Spinal cord (tissue), 9 donors: ENCODE measurements at regions not wholly inside any gene's neighbourhood (a gene's known extent, or its start where the extent isn't known, plus 50 kb on each side); places are given as distances from the start of the nearest gene placed in this dataset.

Source experiments
- DNase-seq, 6 donors: peaks; one replicate each; pipeline versions ENCODE4 v3.0.0 to v3.0.0-alpha.2; 2013 to 2015; ENCODE audit warnings: low spot score in 6 of 6, low read depth in 4 of 6
- H3K27ac ChIP-seq: one replicate; pipeline ENCODE4 v1.5.1; 2013; ENCODE audit warnings: low read depth, low read length, control low read depth
- H3K27me3 ChIP-seq: one replicate; pipeline ENCODE4 v1.6.1; 2013; ENCODE audit warnings: low read length; ENCODE audit not compliant: control insufficient read depth, insufficient read depth
- H3K36me3 ChIP-seq: one replicate; pipeline ENCODE4 v1.6.1; 2013; ENCODE audit warnings: low read length; ENCODE audit not compliant: control insufficient read depth, insufficient read depth
- H3K4me1 ChIP-seq: one replicate; pipeline ENCODE4 v1.6.1; 2013; ENCODE audit warnings: low read length; ENCODE audit not compliant: control insufficient read depth, insufficient read depth
- H3K4me3 ChIP-seq: one replicate; pipeline ENCODE4 v1.5.1; 2013; ENCODE audit warnings: low read depth, low read length, control low read depth
- H3K9me3 ChIP-seq: one replicate; pipeline ENCODE4 v1.6.1; 2013; ENCODE audit warnings: low read length; ENCODE audit not compliant: control insufficient read depth, insufficient read depth
- WGBS: methylation state at CpG from one replicate; pipeline ENCODE4 v1.1.5; 2013; ENCODE audit warnings: missing lambda C conversion rate; ENCODE audit not compliant: insufficient coverage; 5-methylcytosine and 5-hydroxymethylcytosine counted together
- donor health status: healthy.

DNA sequence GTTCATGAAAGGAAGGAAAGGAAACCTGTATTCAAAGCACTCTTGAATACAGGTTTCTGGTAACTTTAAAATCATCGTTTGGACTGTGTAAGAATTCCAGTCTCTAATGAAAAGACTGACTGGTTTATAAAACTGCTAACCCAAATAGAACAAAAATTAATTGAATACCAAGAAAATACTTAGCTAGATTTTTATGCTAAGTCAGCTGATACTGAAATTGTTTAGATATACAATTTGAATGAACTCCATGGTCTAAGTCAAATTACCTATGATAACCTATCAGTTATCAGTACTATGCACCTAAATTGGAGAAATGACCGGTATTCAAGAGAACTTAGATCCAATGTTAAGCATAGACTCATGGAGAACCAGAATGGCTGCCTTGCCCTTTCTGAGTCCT is 338.3 kb downstream of the RNF144B start:
- DNase-seq: no peak

DNA sequence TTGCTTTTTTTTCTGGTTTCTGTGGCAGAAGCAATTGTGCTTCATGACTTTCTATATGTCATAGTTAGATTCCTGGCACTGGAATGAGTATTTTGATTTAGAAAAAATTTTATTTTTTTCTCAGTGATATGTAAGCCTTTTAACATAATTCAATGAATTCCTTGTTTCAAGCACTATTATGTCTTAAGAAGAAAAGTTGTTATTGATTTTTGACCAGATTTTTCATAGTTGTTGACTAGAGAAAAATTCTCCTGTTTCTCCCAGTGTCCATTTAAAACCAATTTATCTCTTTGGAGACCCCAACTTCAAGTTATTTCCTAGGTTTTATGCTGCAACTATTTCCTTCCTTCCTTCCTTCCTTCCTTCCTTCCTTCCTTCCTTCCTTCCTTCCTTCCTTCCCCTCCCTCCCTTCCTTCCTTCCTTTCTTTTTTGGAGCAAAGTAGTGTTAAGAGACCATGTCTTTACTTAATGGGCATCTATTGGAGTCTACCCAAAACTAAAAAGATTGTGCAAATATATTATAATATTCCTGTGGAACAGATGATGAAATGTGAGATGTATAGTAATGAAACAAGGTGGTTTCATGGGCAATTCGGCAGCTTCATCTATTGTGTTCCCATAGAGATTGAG is 346.9 kb downstream of the RNF144B start:
- Histone ChIP-seq H3K36me3 (no peaks in the 10 kb centered on the region), H3K27ac (no peak overlapping the region), H3K4me3 (no peak overlapping the region), H3K4me1 (no peaks in the 10 kb centered on the region), H3K9me3 (no peaks in the 10 kb centered on the region), H3K27me3 (no peaks in the 10 kb centered on the region)
- no peak for DNase-seq
- no CpG with 5 or more reads among the region's 1 CpG for WGBS

More for the DNA sequence above, 338.3 kb downstream of the RNF144B start:
- no CpG with 5 or more reads among the region's 2 CpGs for WGBS
- Histone ChIP-seq H3K36me3 (no peaks in the 10 kb centered on the region), H3K9me3 (peaks cover 2% of the 10 kb centered on the region), H3K27me3 (no peaks in the 10 kb centered on the region), H3K4me1 (no peaks in the 10 kb centered on the region), H3K27ac (no peak overlapping the region), H3K4me3 (no peak overlapping the region)

DNA sequence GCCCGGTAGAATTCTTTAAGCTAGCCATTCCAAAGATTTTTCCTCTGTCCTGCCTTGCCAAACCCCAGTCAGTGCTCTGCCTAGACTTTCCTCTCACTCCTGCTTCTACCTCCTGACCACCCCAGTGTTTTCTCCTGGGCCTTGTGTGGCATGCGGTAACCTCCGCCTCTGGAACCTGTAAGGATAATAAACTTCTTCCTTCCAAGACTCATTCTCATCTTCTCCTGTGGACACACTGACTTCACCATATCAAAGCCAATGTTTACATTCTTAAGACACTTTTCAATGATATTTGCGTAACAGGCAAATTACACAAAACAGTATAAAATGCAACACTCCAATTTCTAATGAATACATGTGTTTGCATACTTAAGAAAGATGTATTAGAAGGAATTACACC is 354.6 kb downstream of the RNF144B start:
- no peaks in the 10 kb centered on the region for H3K27me3 ChIP-seq
- no peaks in the 10 kb centered on the region for H3K4me1 ChIP-seq
- H3K4me3 ChIP-seq: no peak overlapping the region
- no peaks in the 10 kb centered on the region for H3K36me3 ChIP-seq
- H3K9me3 ChIP-seq: no peaks in the 10 kb centered on the region
- DNase-seq: no peak
- WGBS: 94% methylated on average over 3 of the region's 4 CpGs
- H3K27ac ChIP-seq: no peak overlapping the region

DNA sequence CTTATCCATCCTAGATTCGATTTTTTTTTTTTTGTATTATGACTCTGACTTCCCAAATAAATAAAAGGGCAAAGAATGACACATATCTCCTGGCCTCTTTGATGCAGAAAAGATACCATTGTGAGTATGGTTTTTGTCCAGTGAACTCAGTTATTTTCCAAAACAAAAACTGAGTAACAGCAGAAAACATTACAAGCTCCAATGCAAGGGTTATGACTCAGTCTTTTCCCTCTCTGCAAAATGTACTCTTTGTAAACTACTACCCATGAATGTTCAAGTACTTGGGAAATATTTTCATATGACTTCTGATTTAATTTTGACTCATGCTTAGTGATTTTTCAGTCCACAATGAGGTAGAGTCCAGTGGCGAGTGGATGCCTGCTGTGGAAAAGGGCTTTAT is 355.3 kb downstream of the RNF144B start:
- no peaks in the 10 kb centered on the region for H3K27me3 ChIP-seq
- H3K27ac ChIP-seq: no peak overlapping the region
- no peak overlapping the region for H3K4me3 ChIP-seq
- no peaks in the 10 kb centered on the region for H3K36me3 ChIP-seq
- H3K9me3 ChIP-seq: no peaks in the 10 kb centered on the region
- no CpG with 5 or more reads among the region's 2 CpGs for WGBS
- DNase-seq: no peak
- no peaks in the 10 kb centered on the region for H3K4me1 ChIP-seq

DNA sequence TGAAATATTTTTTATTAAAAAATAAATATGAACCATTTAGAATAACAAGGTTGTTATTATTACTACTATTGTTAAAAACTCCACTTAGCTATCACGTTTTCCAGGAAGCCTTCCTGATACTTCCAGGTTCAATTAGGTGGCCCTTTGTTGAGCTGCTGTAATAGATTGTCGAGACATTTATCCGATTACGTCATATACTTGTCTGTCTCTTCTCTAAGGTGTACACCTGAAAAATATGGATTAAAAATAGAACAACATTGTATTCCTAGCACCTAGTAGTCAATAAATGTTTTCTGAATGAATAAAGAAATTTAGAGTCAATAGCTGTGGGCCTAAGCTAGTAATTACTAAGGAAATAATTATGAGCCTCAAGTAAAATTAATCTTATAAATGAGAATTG is 359.6 kb downstream of the RNF144B start:
- WGBS: no CpG with 5 or more reads among the region's 4 CpGs
- Histone ChIP-seq H3K27ac (no peak overlapping the region), H3K4me1 (peaks cover 4% of the 10 kb centered on the region), H3K4me3 (no peak overlapping the region), H3K9me3 (no peaks in the 10 kb centered on the region), H3K27me3 (no peaks in the 10 kb centered on the region), H3K36me3 (no peaks in the 10 kb centered on the region)
- no peak for DNase-seq

DNA sequence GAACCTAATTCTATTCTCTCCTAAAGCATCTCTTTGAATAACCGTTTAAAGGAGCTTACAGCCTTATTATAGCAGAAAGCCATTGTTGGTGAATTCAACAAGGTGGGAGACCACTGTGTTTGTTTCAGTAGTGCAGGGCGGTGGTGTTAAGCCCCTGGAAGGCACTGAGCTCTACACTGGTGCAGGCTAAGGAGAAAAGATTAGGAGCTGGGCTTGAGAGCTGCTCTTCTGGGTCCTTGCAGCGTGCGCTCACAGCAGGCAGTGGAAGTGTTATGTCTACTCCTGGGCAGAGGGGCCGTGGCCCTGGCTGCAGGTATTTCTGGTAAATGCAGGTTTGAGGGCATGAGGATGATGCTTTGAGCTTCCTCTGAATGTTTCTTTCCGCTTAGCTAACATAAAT is 361.2 kb downstream of the RNF144B start:
- Histone ChIP-seq H3K9me3 (no peaks in the 10 kb centered on the region), H3K4me3 (no peak overlapping the region), H3K27me3 (no peaks in the 10 kb centered on the region), H3K36me3 (no peaks in the 10 kb centered on the region), H3K4me1 (peaks cover 4% of the 10 kb centered on the region), H3K27ac (no peak overlapping the region)
- WGBS: 89% methylated on average over 3 of the region's 6 CpGs
- DNase-seq: no peak

DNA sequence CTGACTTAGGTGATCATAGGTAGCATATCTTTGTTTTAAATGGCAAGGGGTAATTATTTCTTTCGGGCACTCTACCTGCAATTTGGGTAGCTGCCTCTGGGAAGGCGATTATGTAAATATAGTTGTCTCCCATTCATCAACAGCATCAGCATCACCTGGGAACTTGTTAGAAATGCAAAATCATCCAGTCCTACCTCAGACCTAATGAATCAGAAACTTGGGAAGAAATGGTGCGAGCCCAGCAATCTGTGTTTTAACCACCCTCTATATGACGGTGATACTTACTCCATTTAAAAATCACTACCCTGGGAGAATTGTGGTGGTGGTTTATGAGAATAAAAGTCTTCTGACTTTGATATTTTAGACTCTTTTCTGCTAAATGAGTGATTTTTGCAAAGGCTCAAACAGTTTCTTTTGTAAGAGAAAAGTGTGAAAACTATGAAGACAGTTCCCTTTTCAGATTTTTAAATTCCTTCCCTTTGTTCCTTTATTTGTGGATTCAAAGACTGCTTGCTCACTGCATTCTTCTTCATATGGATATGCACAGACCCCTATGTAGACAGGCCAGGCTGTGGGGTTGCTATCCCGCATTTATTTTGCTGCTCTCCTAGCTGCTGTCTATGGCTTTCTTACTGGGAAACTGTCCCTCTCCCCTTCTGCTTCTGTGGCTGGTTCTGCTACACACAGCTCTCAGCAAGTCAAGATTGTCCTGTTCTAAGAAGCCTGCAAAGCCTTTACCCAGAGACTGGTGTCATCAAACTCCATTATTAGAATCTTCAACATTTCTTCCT is 365.3 kb downstream of the RNF144B start:
- H3K4me1 ChIP-seq: peaks cover 4% of the 10 kb centered on the region
- H3K9me3 ChIP-seq: no peaks in the 10 kb centered on the region
- no peaks in the 10 kb centered on the region for H3K36me3 ChIP-seq
- H3K4me3 ChIP-seq: no peak overlapping the region
- 13% methylated on average over 1 of the region's 5 CpGs for WGBS
- no peaks in the 10 kb centered on the region for H3K27me3 ChIP-seq
- peak in 1 of 6 donors; percentile 24 for DNase-seq
- H3K27ac ChIP-seq: no peak overlapping the region

DNA sequence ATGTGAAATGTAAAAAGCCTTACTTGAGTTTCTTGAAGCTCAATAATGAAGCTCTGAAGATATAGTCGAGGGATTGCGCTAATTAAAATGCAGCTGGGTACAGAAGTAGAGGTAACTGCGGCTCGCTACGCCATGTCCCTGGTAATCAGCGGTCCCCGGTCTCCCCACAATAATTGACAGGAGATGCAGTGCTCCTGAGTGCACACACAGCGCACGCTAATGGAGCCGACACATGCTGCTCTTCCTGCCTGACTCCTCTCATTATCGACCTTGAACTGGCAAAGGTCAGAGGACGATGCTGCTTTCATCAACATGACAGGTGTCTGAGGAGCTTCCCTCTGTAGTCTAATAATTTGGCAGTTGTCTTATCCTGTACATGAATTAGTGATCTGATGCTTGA is 365.9 kb downstream of the RNF144B start:
- no peak overlapping the region for H3K27ac ChIP-seq
- no peaks in the 10 kb centered on the region for H3K9me3 ChIP-seq
- H3K4me1 ChIP-seq: peaks cover 4% of the 10 kb centered on the region
- no peak overlapping the region for H3K4me3 ChIP-seq
- WGBS: 77% methylated on average over 10 of the region's 12 CpGs
- H3K36me3 ChIP-seq: no peaks in the 10 kb centered on the region
- no peaks in the 10 kb centered on the region for H3K27me3 ChIP-seq
- peak in 1 of 6 donors; percentile 66 for DNase-seq

DNA sequence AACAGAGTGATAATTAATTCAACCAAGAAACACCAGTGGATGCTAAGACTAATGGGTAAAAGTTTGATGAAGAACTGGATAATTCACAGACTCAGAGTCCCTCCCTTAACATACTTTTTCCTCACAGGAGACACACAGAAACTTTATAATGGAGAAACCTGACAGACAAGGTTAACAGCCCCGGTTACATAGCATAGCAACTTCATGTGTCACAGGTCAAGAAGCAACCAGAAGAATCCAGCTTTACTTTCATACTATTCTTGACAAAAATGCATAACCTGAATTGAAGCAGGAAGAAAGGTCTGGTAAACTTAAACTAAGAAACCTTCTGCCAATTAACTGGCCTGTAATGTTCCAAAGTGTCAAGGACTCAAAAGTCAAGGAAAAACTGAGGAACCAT is 375.9 kb downstream of the RNF144B start:
- H3K36me3 ChIP-seq: no peaks in the 10 kb centered on the region
- H3K27ac ChIP-seq: no peak overlapping the region
- H3K4me3 ChIP-seq: no peak overlapping the region
- no peaks in the 10 kb centered on the region for H3K9me3 ChIP-seq
- no peak for DNase-seq
- WGBS: no CpG with 5 or more reads among the region's 1 CpG
- H3K4me1 ChIP-seq: no peaks in the 10 kb centered on the region
- H3K27me3 ChIP-seq: no peaks in the 10 kb centered on the region

DNA sequence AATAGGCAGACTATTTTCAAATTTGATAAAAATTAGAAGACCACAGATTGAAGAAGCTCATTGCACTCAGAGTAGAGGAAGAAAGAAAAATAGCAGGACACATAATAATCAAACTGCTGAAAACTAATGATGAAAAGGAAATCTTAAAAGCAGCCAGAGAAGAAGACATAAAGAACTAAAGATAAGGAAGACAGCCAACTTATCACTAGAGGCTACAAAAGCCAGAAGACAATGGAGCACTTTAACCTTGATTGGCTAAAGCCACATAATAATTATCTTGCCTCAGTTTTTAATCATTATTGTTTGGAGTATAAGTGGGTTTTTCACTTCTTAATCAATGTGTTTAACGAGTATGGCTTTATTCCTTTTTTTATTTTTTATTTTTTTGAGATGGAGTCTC is 397.6 kb downstream of the RNF144B start:
- H3K4me3 ChIP-seq: no peak overlapping the region
- no peaks in the 10 kb centered on the region for H3K36me3 ChIP-seq
- no peaks in the 10 kb centered on the region for H3K27me3 ChIP-seq
- no peaks in the 10 kb centered on the region for H3K9me3 ChIP-seq
- H3K27ac ChIP-seq: no peak overlapping the region
- DNase-seq: no peak
- no peaks in the 10 kb centered on the region for H3K4me1 ChIP-seq
- WGBS: no CpG with 5 or more reads among the region's 1 CpG
